ENCODE measurements at regions not wholly inside any gene's neighbourhood (a gene's known extent, or its start where the extent isn't known, plus 50 kb on each side); places are given as distances from the start of the nearest gene placed in this dataset.

DNA sequence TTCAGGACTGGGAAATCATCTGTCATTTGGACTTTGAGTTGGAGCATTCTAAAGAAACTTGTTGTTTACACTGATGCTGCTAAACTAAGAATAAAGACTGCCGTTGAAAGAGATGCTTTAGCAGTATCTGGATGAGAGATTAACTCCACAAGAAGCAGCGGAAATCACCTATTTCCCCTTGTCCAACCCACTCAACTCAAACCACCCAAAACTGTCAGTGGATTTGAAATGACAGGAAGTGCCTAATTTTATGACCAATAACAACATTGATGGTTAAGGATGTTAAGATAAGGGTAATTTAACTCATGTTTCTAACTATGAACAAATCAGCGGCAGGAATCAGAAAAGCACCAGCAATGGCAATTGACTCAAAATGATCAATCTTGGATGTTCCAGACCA, 110.8 kb upstream of the NR2F2 start:
- no peaks in the 10 kb centered on the region for H3K4me1 ChIP-seq (ENCODE audit: insufficient read depth, low read length)
- no peaks in the 10 kb centered on the region for H3K9me3 ChIP-seq (ENCODE audit: control insufficient read depth, insufficient read depth, low read length)
- no peaks in the 10 kb centered on the region for H3K36me3 ChIP-seq (ENCODE audit: insufficient read depth, low read length)
- no peak overlapping the region for H3K9ac ChIP-seq (ENCODE audit: low read depth, low read length)

DNA sequence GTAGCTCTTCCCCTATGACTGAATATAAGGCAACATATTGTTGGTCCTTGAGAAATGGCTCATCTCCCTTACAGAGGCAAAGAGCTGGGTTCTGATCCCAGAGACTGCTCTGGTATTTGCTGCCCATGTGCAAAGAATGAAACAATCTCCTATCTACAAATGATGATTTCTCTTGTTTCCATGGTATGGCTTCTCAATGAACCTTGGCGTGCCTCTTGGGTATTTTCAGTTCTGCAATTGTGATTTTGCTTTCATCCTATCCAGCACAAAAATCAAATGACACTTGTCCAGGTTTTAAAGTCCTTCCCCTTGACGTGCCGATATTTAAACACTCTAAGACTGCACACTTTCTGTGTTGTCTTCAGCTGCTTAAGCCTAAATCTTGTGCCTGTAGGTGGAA, 109.8 kb upstream of the NR2F2 start:
- Histone ChIP-seq H3K9ac (ENCODE audit: low read depth, low read length) (no peak overlapping the region), H3K4me1 (ENCODE audit: insufficient read depth, low read length) (no peaks in the 10 kb centered on the region), H3K9me3 (ENCODE audit: control insufficient read depth, insufficient read depth, low read length) (no peaks in the 10 kb centered on the region), H3K36me3 (ENCODE audit: insufficient read depth, low read length) (no peaks in the 10 kb centered on the region)

DNA sequence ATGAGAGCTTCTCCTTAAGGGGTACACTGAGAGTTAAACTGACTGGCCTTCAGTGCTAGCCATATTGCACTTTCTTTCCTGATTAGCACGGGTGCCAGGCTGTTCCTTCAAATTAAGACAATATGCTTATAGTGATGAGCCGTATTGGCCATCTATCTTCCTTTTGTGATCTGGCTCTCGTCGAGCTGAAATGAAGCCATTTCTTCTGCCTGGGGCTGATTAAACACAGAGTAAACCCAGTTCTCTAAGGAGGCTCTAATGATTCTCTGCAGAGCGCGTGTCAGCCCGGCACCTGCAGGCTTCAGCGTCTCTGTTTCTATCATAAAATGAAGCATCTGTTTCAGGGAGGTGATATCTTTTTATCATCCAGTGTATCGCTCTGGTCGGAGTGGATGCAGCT, 107.5 kb upstream of the NR2F2 start:
- H3K9ac ChIP-seq (ENCODE audit: low read depth, low read length), result no peak overlapping the region
- no peaks in the 10 kb centered on the region for H3K36me3 ChIP-seq (ENCODE audit: insufficient read depth, low read length)
- H3K9me3 ChIP-seq (ENCODE audit: control insufficient read depth, insufficient read depth, low read length), result no peaks in the 10 kb centered on the region
- no peaks in the 10 kb centered on the region for H3K4me1 ChIP-seq (ENCODE audit: insufficient read depth, low read length)

DNA sequence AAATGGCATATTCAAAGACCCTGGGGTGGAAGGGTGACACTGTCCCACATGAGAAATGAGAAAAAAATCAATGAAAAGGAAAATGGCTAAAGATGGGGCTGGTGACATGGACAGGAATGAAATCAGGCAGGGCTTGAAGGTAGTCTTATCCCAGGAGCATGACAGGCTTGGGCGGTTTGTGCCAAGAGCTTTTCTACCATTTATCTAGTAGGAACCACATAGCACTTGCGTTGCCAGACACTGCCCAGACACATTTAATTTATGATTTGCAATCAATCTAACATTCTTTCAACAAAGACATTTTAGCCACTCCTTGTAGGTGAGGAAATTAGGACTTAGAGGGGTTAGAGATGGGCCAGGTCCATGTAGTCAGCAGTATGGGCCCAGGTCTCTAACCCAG, 106.6 kb upstream of the NR2F2 start:
- Histone ChIP-seq H3K9me3 (ENCODE audit: control insufficient read depth, insufficient read depth, low read length) (no peaks in the 10 kb centered on the region), H3K9ac (ENCODE audit: low read depth, low read length) (no peak overlapping the region)

DNA sequence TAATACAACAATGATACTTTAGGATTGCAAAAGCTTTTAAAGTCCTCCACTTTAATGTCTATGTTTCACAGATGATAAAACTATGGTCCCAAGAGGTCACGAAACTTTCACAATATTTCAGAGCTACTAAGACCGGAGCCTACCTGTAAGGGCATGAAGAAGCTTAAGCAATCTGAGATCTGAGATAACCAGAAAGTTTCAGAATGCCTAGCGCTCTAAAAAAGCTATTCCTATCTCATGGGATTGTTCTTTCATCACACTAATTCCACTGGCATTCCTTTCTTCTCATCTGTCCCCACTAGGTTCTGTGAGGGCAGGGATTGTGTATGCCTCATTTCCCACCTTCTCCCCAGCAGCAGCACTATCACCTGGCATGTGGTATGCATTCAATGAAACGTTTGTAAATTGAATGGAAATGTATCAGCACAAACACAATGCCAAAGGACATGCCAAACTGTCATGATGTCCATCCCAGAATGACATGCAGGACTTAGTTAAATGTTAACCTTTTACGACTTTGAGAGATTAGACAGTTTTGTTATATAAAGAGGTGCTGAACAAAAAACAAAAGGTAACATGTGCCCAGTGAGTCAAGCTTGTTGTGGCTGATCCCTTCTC, 104.7 kb upstream of the NR2F2 start:
- H3K4me1 ChIP-seq (ENCODE audit: insufficient read depth, low read length), result peaks cover 7% of the 10 kb centered on the region; the same call in 1 of the 2 replicates

More for the DNA sequence above, 106.6 kb upstream of the NR2F2 start:
- no peaks in the 10 kb centered on the region for H3K36me3 ChIP-seq (ENCODE audit: insufficient read depth, low read length)
- no peaks in the 10 kb centered on the region for H3K4me1 ChIP-seq (ENCODE audit: insufficient read depth, low read length)

DNA sequence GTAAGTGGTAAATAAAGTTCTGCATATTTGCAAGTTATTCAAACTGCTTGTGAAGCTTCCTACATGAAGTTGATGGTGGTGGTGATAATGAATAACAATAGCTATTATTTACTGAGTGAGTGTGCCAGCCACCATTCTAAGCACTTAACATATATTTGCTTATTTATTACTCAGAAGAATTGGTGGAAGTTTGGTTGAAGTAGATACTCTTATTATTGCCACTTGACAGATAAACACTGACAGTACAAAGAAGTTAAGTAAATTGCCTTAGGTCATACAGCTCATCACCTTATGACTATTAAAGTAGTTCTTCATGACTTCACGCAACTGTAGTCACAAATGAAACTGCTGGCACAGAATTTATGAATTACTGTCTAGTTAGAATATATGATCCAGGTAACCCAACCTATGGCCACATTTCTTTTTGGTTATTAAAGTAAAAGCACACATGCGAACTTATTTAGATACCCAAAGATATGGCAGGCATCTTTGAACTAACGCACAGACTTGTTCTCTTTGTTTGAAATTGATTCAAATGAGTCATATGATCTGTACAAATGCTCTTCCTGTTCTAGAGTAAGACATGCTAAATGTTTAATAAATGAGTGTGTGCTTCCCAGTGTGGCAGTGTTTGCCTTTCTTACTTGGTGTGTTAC, 99.8 kb upstream of the NR2F2 start:
- peaks cover 9% of the 10 kb centered on the region for H3K4me1 ChIP-seq (ENCODE audit: insufficient read depth, low read length)
- H3K36me3 ChIP-seq (ENCODE audit: insufficient read depth, low read length), result no peaks in the 10 kb centered on the region
- H3K9ac ChIP-seq (ENCODE audit: low read depth, low read length), result no peak overlapping the region
- H3K9me3 ChIP-seq (ENCODE audit: control insufficient read depth, insufficient read depth, low read length), result no peaks in the 10 kb centered on the region

More for the DNA sequence above, 104.7 kb upstream of the NR2F2 start:
- no peaks in the 10 kb centered on the region for H3K9me3 ChIP-seq (ENCODE audit: control insufficient read depth, insufficient read depth, low read length)
- no peak overlapping the region for H3K9ac ChIP-seq (ENCODE audit: low read depth, low read length)
- no peaks in the 10 kb centered on the region for H3K36me3 ChIP-seq (ENCODE audit: insufficient read depth, low read length)

DNA sequence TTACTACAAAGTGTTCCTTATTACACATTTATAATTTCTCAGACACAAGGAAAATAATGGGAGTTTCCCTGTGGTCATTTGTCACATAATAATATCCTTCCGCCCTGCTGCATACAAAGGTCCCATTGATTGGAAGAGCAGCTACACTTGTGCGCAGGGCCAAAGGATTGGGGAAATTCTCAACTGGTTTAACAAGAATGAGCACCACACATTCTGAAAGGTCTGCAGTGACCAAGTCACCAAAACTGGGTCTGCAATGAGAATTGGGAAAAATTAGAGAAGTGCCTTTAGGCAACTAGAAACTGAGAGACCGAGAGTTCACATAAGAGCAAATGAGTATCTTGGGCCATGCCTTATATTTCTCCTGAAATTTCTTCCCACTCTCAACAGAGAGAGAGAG, 98.2 kb upstream of the NR2F2 start:
- no peaks in the 10 kb centered on the region for H3K9me3 ChIP-seq (ENCODE audit: control insufficient read depth, insufficient read depth, low read length)
- no peak overlapping the region for H3K9ac ChIP-seq (ENCODE audit: low read depth, low read length)
- no peaks in the 10 kb centered on the region for H3K36me3 ChIP-seq (ENCODE audit: insufficient read depth, low read length)
- peaks cover 12% of the 10 kb centered on the region for H3K4me1 ChIP-seq (ENCODE audit: insufficient read depth, low read length)

DNA sequence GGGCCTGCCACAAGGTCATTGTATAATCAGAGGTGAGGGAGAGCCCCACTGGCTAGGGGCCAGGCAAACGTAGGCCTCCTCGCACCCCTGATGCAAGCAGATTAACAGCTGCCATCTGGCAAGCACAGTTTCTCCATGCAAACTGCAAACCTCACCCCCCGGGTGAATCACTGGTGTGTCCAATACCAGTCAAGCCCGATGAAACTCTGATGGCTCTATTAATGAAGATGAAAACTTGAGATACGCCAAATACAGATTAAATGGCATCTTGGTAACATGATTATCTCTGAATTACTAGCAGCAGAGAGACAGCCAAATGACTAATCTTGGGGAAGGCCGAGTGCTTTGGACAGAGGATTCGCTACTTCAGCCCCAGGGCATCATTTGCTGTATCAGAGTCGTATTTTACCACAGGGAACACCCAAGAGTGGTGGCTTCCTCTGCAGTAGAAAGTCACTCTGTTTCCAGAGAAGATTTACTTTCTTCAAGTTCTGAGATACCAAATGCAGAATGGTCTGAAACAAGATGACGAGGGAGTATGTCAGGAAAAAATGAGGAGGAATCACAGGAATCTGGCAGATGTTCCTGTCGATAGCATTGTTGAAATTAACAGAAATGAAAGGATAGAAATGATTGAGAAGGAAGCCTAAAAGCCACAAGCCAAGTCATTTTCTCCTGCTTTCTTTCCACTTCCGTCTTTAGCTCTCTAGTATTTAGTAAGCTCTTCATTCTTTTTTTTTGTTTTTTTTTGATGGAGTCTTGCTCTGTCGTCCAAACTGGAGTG, 96.2 kb upstream of the NR2F2 start:
- no peaks in the 10 kb centered on the region for H3K9me3 ChIP-seq (ENCODE audit: control insufficient read depth, insufficient read depth, low read length)
- H3K9ac ChIP-seq (ENCODE audit: low read depth, low read length), result no peak overlapping the region
- no peaks in the 10 kb centered on the region for H3K36me3 ChIP-seq (ENCODE audit: insufficient read depth, low read length)
- H3K4me1 ChIP-seq (ENCODE audit: insufficient read depth, low read length), result peaks cover 12% of the 10 kb centered on the region

DNA sequence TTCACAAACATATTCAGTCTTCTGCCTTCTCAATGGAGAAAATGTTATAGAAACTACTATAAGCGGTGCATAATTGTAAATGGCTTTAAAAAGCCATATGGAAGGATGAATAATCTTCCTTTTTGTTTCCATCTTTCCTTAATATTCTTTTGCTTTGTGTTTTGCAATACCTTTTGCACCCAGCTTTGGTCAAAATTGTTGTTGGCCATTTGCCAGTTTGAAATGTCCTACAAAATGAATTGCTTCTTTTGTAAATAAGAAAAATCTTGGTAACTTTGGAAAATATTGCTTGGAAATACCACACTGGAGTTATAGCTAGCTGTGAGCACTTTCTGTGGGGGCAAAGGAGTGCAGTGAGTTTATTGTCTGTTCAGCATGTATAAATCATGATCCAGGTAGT, 93.5 kb upstream of the NR2F2 start:
- no peak overlapping the region for H3K9ac ChIP-seq (ENCODE audit: low read depth, low read length)
- no peaks in the 10 kb centered on the region for H3K36me3 ChIP-seq (ENCODE audit: insufficient read depth, low read length)
- no peaks in the 10 kb centered on the region for H3K9me3 ChIP-seq (ENCODE audit: control insufficient read depth, insufficient read depth, low read length)
- H3K4me1 ChIP-seq (ENCODE audit: insufficient read depth, low read length), result peaks cover 4% of the 10 kb centered on the region

DNA sequence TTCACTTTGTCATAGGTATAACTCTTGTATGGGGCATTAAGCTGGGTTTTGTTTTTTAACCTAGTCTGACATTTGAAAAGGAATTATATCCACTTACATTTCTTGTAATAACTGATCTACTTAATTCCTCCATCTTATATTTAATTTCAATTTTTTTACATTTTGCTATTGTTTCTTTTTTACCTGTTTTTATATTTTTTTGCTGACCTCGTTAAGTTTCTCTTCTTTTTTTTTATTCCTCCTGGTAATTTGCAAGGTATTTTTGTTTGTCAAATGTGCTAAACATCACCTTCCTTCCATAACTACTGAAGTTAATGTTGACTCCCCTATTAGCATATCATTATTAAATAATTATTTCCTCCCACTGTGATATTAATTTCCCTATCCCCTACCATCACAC, 87.7 kb upstream of the NR2F2 start:
- Histone ChIP-seq H3K4me1 (ENCODE audit: insufficient read depth, low read length) (no peaks in the 10 kb centered on the region), H3K9ac (ENCODE audit: low read depth, low read length) (no peak overlapping the region), H3K9me3 (ENCODE audit: control insufficient read depth, insufficient read depth, low read length) (no peaks in the 10 kb centered on the region), H3K36me3 (ENCODE audit: insufficient read depth, low read length) (no peaks in the 10 kb centered on the region)

DNA sequence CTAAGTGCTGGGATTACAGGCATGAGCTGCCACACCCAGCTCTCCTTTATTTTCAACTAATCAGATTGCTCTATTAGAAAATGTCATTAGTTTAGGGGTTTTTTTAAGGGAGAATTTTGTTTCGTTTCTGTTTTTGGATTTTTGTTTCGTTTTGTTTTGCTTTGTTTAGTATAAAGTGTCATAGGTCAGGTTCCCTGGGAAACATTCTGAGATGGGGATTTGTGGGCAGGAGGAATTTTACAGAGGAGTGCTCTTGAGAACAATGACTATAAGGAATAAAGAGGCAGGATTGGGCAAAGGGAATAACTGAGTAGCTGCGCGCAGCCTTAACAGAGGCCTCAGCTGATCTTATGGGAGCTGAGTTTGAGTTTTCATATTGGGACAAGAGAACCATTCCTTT, 86.8 kb upstream of the NR2F2 start:
- no peaks in the 10 kb centered on the region for H3K36me3 ChIP-seq (ENCODE audit: insufficient read depth, low read length)
- H3K9me3 ChIP-seq (ENCODE audit: control insufficient read depth, insufficient read depth, low read length), result no peaks in the 10 kb centered on the region
- H3K9ac ChIP-seq (ENCODE audit: low read depth, low read length), result no peak overlapping the region
- no peaks in the 10 kb centered on the region for H3K4me1 ChIP-seq (ENCODE audit: insufficient read depth, low read length)

DNA sequence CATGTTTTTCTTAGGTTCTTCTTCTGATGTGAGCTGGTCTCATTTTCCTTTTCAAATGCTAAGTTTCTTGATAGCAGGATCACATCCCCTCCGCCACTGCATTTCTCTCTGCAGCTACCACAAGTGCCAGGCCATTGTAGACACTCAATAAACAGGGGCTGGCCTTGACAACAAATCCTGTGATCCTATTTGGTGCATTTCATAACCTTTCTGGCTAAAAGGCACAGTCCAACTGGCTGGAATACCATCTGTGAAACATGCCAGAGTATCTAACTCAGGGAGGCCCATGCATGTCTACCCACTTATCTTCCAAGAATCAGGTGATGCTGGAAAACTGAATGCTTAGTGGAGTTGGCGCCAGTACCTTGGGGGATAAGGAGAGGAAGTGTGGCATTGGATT, 85.2 kb upstream of the NR2F2 start:
- Histone ChIP-seq H3K9me3 (ENCODE audit: control insufficient read depth, insufficient read depth, low read length) (no peaks in the 10 kb centered on the region), H3K36me3 (ENCODE audit: insufficient read depth, low read length) (no peaks in the 10 kb centered on the region), H3K9ac (ENCODE audit: low read depth, low read length) (no peak overlapping the region), H3K4me1 (ENCODE audit: insufficient read depth, low read length) (no peaks in the 10 kb centered on the region)

DNA sequence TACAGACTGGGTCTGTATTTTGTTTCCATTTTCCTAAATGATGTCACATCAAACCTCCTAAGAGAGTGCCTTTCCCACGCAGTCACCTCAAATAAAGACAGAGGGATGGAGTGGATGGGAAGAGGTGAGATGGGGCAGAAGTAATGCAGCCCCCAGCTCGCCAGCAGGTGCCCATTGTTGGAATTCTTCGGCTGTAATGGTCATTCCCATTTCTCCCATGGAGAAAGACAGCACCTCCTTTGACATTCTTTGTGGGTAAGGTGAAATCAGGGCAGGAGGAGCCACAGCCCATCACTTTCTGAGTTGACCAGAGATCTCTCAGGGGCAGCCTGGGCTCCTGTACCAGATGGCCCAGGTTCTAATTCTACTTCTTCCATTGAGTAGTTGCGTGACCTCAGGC, 84.4 kb upstream of the NR2F2 start:
- no peaks in the 10 kb centered on the region for H3K9me3 ChIP-seq (ENCODE audit: control insufficient read depth, insufficient read depth, low read length)
- H3K4me1 ChIP-seq (ENCODE audit: insufficient read depth, low read length), result no peaks in the 10 kb centered on the region
- no peaks in the 10 kb centered on the region for H3K36me3 ChIP-seq (ENCODE audit: insufficient read depth, low read length)
- no peak overlapping the region for H3K9ac ChIP-seq (ENCODE audit: low read depth, low read length)

DNA sequence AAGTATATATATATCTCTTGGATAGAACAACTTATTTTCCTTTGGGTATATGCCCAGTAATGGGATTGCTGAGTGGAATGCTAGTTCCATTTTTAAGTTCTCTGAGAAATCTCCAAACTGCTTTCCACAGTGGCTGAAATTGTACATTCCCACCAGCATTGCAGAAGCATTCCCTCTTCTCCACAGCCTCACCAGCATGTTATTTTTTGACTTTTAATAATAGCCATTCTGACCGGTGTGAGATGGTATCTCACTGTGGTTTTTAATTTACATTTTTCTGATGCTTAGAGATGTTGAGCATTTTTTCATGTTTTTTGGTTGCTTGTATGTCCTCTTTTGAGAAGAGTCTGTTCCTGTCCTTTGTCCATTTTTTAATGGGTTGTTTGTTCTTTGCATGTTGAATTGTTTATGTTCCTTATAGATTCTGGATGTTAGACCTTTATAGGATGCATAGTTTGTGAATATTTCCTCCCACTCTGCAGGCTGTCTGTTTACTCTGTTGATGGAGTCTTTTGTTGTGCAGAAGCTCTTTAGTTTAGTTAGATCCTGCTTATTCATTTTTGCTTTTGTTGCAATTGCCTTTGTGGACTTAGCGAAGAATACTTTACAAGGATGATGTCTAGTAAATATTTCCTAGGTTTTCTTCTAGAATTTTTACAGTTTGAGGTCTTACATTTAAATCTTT, 82.7 kb upstream of the NR2F2 start:
- no peak overlapping the region for H3K9ac ChIP-seq (ENCODE audit: low read depth, low read length)
- H3K4me1 ChIP-seq (ENCODE audit: insufficient read depth, low read length), result no peaks in the 10 kb centered on the region
- no peaks in the 10 kb centered on the region for H3K36me3 ChIP-seq (ENCODE audit: insufficient read depth, low read length)
- H3K9me3 ChIP-seq (ENCODE audit: control insufficient read depth, insufficient read depth, low read length), result no peaks in the 10 kb centered on the region
